Neural cell (in vitro differentiated cells): ENCODE measurements at regions not wholly inside any gene's neighbourhood (a gene's known extent, or its start where the extent isn't known, plus 50 kb on each side); places are given as distances from the start of the nearest gene placed in this dataset.

Source experiments
- H2AFZ ChIP-seq: fragments of 200-600, 300-800 bp; sonication (generic), shearing (Covaris generic); 2 replicates; pipeline ENCODE4 v1.6.0; 2014; ENCODE audit warnings: low read depth, mild to moderate bottlenecking, antibody characterized with exemption, low read length, moderate library complexity
- H3F3A ChIP-seq: fragments of 200-600 bp; shearing (Covaris generic); 2 replicates; pipeline ENCODE4 v1.6.1; 2016; ENCODE audit warnings: mild to moderate bottlenecking, moderate library complexity, mixed read lengths, antibody characterized with exemption, low read length; ENCODE audit not compliant: insufficient read depth, poor library complexity, severe bottlenecking
- H3K27ac ChIP-seq: fragments of 200-600, 300-800 bp; sonication (generic), shearing (Covaris generic); 2 replicates; pipeline ENCODE4 v1.5.1; 2014; ENCODE audit warnings: mild to moderate bottlenecking, low read length, moderate library complexity
- H3K27me3 ChIP-seq: fragments of 300-800, 200-600 bp; sonication (generic), shearing (Covaris generic); 2 replicates; pipeline ENCODE4 v1.6.0; 2014; ENCODE audit warnings: mild to moderate bottlenecking, low read depth, low read length, moderate library complexity; ENCODE audit not compliant: insufficient read depth
- H3K36me3 ChIP-seq: fragments of 300-800, 200-600 bp; sonication (generic), shearing (Covaris generic); 2 replicates; pipeline ENCODE4 v1.5.1; 2014; ENCODE audit warnings: mild to moderate bottlenecking, antibody characterized with exemption, low read length, moderate library complexity; ENCODE audit not compliant: insufficient read depth
- H3K4me2 ChIP-seq: fragments of 300-800, 200-600 bp; sonication (generic), shearing (Covaris generic); 2 replicates; pipeline ENCODE4 v1.6.0; 2014; ENCODE audit warnings: mild to moderate bottlenecking, low read length
- H3K4me3 ChIP-seq: fragments of 300-800, 200-600 bp; sonication (generic), shearing (Covaris generic); 2 replicates; pipeline ENCODE4 v1.5.1; 2014; ENCODE audit warnings: mild to moderate bottlenecking, low read length, moderate library complexity
- H3K79me2 ChIP-seq: fragments of 200-600 bp; shearing (Covaris generic); replicated peaks from 2 replicates; pipeline ENCODE4 v1.6.0; 2014; ENCODE audit warnings: mild to moderate bottlenecking, low read length, moderate library complexity; ENCODE audit not compliant: insufficient read depth
- H3K9ac ChIP-seq: fragments of 300-800, 200-600 bp; sonication (generic), shearing (Covaris generic); 2 replicates; pipeline ENCODE4 v1.6.1; 2016; ENCODE audit warnings: mild to moderate bottlenecking, low read length, mixed read lengths
- H3K9me2 ChIP-seq: fragments of 200-600 bp; shearing (Covaris generic); 2 replicates; pipeline ENCODE4 v1.6.1; 2016; ENCODE audit warnings: mild to moderate bottlenecking, low read length, mixed read lengths; ENCODE audit not compliant: insufficient read depth
- H3K9me3 ChIP-seq: fragments of 200-600, 300-800 bp; sonication (generic), shearing (Covaris generic); 2 replicates; pipeline ENCODE4 v1.6.1; 2016; ENCODE audit warnings: mild to moderate bottlenecking, mixed run types, low read length, moderate library complexity, mixed read lengths
- H4K20me1 ChIP-seq: fragments of 200-600 bp; shearing (Covaris generic); 2 replicates; pipeline ENCODE4 v1.6.1; 2016; ENCODE audit warnings: mild to moderate bottlenecking, mixed run types; ENCODE audit not compliant: insufficient read depth
- EP300 ChIP-seq: fragments of 450-650 bp; conservative IDR thresholded peaks from 2 replicates; pipeline ENCODE4 v1.6.1; 2014; ENCODE audit warnings: antibody characterized with exemption, mild to moderate bottlenecking, moderate library complexity; ENCODE audit not compliant: poor library complexity, severe bottlenecking
- EZH2 ChIP-seq: fragments of 200-600, 300-800 bp; shearing (Covaris generic), sonication (generic); IDR thresholded peaks from 2 replicates; pipeline ENCODE4 v1.6.1; 2014; ENCODE audit warnings: antibody characterized with exemption, low read length, borderline replicate concordance, mild to moderate bottlenecking; ENCODE audit not compliant: insufficient read depth, poor library complexity, severe bottlenecking
- MXI1 ChIP-seq: fragments of 450-650 bp; conservative IDR thresholded peaks from 2 replicates; pipeline ENCODE4 v1.6.1; 2014; ENCODE audit warnings: antibody characterized with exemption, mild to moderate bottlenecking; ENCODE audit not compliant: poor library complexity, severe bottlenecking
- POLR2AphosphoS5 ChIP-seq: IDR thresholded peaks from 2 replicates; pipeline ENCODE4 v1.6.1; 2012
- RAD21 ChIP-seq: fragments of 450-650 bp; conservative IDR thresholded peaks from 2 replicates; pipeline ENCODE4 v1.6.1; 2014; ENCODE audit warnings: antibody characterized with exemption, mild to moderate bottlenecking, moderate library complexity
- SMC3 ChIP-seq: fragments of 450-650 bp; conservative IDR thresholded peaks from 2 replicates; pipeline ENCODE4 v1.6.1; 2014; ENCODE audit warnings: antibody characterized with exemption, mild to moderate bottlenecking, moderate library complexity; ENCODE audit not compliant: poor library complexity
- TAF1 ChIP-seq: IDR thresholded peaks from 2 replicates; pipeline ENCODE4 v1.6.1; 2012; ENCODE audit warnings: low read depth
- TF ChIP-seq, protein P1 (sequence below): IDR thresholded peaks from 2 replicates; pipeline ENCODE4 v1.6.1; 2012; ENCODE audit warnings: borderline replicate concordance
- TF ChIP-seq, protein P2 (sequence below): fragments of 450-650 bp; IDR thresholded peaks from 2 replicates; pipeline ENCODE4 v1.5.1; 2014; ENCODE audit warnings: antibody characterized with exemption, mild to moderate bottlenecking, moderate library complexity; ENCODE audit not compliant: poor library complexity, severe bottlenecking

DNA sequence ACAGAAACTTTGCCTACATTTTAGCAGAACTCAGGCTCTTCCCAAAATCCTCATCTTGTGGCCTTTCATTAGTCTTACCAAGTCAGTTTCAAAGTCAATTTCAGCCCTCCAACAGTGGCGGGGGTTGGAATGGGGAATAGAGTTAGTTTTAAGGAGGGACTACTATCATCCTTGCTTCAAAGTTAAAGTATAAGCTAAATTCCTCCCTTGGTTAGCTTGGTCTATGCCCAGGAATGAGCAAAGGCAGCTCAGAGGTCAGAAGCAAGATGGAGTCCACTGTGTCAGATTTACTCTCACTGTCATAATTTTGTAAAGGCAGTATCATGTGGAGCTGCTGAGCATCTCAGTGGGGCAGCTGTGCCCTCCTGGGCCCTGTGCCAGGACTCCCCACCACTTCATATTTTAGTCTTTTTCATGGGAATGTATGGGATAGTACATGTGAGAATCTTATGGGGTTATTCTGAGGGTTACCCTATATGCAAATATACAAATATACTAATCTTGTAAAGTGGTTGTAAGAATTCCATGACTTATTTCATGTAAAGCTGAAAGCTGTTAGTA is 145.2 kb upstream of the MMADHC start:
- Histone ChIP-seq H3K4me2 (no peak overlapping the region), H3F3A (no peaks in the 10 kb centered on the region), H4K20me1 (no peaks in the 10 kb centered on the region), H3K9me3 (no peaks in the 10 kb centered on the region), H3K9me2 (no peaks in the 10 kb centered on the region), H3K4me3 (no peak overlapping the region), H3K27me3 (no peaks in the 10 kb centered on the region), H3K9ac (no peak overlapping the region), H3K27ac (no peak overlapping the region), H2AFZ (no peak overlapping the region), H3K36me3 (no peaks in the 10 kb centered on the region), H3K79me2 (no peaks in the 10 kb centered on the region)
- TF ChIP-seq EP300 (no peak), SMC3 (no peak)
- TF ChIP-seq, protein P1, sequence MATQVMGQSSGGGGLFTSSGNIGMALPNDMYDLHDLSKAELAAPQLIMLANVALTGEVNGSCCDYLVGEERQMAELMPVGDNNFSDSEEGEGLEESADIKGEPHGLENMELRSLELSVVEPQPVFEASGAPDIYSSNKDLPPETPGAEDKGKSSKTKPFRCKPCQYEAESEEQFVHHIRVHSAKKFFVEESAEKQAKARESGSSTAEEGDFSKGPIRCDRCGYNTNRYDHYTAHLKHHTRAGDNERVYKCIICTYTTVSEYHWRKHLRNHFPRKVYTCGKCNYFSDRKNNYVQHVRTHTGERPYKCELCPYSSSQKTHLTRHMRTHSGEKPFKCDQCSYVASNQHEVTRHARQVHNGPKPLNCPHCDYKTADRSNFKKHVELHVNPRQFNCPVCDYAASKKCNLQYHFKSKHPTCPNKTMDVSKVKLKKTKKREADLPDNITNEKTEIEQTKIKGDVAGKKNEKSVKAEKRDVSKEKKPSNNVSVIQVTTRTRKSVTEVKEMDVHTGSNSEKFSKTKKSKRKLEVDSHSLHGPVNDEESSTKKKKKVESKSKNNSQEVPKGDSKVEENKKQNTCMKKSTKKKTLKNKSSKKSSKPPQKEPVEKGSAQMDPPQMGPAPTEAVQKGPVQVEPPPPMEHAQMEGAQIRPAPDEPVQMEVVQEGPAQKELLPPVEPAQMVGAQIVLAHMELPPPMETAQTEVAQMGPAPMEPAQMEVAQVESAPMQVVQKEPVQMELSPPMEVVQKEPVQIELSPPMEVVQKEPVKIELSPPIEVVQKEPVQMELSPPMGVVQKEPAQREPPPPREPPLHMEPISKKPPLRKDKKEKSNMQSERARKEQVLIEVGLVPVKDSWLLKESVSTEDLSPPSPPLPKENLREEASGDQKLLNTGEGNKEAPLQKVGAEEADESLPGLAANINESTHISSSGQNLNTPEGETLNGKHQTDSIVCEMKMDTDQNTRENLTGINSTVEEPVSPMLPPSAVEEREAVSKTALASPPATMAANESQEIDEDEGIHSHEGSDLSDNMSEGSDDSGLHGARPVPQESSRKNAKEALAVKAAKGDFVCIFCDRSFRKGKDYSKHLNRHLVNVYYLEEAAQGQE, result no peak

DNA sequence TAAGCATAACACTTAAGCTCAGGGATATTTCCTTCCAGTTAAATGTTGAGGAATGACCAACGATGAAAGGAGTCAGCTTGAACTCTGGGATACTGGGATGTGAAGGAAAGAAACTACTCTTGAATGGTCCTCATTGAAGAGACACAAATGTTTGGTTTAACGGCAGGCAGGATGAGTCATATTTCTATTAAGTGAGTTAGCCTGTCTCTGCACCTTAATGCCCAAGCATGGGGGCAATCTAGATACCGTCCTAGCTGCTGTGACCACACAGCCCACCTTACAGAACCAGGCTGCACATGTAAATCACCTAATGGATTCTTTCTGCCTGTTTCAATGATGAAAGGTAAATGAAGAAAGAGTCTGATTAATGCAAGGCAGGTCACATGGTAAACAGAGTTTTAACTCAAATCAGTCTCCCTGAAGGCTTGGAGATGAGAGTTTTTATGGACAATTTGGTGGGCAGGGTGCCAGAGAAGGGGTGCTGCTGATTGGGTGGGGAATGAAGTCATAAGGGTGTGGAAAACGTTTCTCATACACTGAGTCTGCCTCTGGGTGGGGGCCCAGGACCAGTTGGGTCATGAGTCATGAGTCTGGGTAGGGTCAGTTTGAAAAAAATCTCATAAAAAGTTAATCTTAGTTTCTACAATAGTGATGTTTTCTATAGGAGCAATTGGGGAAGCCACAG is 144.6 kb upstream of the MMADHC start:
- TF ChIP-seq MXI1, result no peak
- TF ChIP-seq, protein P1, result no peak
- no peak overlapping the region for H3K4me2 ChIP-seq

DNA sequence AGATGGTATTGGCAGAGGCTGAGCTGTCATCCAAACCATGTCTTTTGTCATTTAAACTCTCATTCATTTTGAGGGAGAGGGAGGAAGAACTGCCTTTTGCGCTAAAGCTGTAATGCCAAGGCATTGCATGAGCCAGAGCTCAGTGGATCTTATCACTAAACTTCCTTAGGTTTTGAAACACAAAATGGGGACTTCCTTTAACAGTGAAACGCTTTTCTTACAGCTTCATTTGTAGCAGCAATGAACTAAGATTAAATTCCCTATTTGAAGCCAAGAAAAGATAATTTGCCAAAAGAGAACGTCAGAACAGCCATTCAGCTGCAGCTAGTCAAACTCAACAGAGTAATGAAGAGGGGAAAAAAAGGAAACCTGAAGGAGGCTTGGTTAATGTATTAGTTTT is 143.5 kb upstream of the MMADHC start:
- no peak overlapping the region for H3K4me3 ChIP-seq
- no peak overlapping the region for H2AFZ ChIP-seq
- no peak overlapping the region for H3K4me2 ChIP-seq
- no peak overlapping the region for H3K9ac ChIP-seq
- no peaks in the 10 kb centered on the region for H3K9me2 ChIP-seq
- H3F3A ChIP-seq, result no peaks in the 10 kb centered on the region
- H3K36me3 ChIP-seq, result no peaks in the 10 kb centered on the region
- no peaks in the 10 kb centered on the region for H3K27me3 ChIP-seq
- no peak overlapping the region for H3K27ac ChIP-seq
- H4K20me1 ChIP-seq, result no peaks in the 10 kb centered on the region
- no peaks in the 10 kb centered on the region for H3K79me2 ChIP-seq
- H3K9me3 ChIP-seq, result no peaks in the 10 kb centered on the region
- TF ChIP-seq POLR2AphosphoS5 (no peak), TAF1 (no peak), SMC3 (no peak), EZH2 (no peak), EP300 (no peak), RAD21 (no peak)
- TF ChIP-seq, protein P1, result no peak
- TF ChIP-seq, protein P2, sequence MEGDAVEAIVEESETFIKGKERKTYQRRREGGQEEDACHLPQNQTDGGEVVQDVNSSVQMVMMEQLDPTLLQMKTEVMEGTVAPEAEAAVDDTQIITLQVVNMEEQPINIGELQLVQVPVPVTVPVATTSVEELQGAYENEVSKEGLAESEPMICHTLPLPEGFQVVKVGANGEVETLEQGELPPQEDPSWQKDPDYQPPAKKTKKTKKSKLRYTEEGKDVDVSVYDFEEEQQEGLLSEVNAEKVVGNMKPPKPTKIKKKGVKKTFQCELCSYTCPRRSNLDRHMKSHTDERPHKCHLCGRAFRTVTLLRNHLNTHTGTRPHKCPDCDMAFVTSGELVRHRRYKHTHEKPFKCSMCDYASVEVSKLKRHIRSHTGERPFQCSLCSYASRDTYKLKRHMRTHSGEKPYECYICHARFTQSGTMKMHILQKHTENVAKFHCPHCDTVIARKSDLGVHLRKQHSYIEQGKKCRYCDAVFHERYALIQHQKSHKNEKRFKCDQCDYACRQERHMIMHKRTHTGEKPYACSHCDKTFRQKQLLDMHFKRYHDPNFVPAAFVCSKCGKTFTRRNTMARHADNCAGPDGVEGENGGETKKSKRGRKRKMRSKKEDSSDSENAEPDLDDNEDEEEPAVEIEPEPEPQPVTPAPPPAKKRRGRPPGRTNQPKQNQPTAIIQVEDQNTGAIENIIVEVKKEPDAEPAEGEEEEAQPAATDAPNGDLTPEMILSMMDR, result no peak

More for the DNA sequence above, 144.6 kb upstream of the MMADHC start:
- Histone ChIP-seq H3K36me3 (no peaks in the 10 kb centered on the region), H3K79me2 (no peaks in the 10 kb centered on the region), H3K9ac (no peak overlapping the region), H3F3A (no peaks in the 10 kb centered on the region), H3K9me3 (no peaks in the 10 kb centered on the region), H3K4me3 (no peak overlapping the region), H2AFZ (no peak overlapping the region), H3K9me2 (no peaks in the 10 kb centered on the region), H3K27me3 (no peaks in the 10 kb centered on the region), H3K27ac (no peak overlapping the region), H4K20me1 (no peaks in the 10 kb centered on the region)
